ENCODE measurements at regions not wholly inside any gene's neighbourhood (a gene's known extent, or its start where the extent isn't known, plus 50 kb on each side); places are given as distances from the start of the nearest gene placed in this dataset.

- TF ChIP-seq POLR2A (IDR thresholded peaks at IDR 0.05) (no peak), CTCF (IDR thresholded peaks at IDR 0.05) (no peak)
These were observed 932.8 kb downstream of the CDY2B start for GRCh38 chrY:16947221-16947620.
